Activated naive CD8-positive, alpha-beta T cell treated with anti-CD3 and anti-CD28 coated beads, Interleukin-2, amount 50 U/mL, for 24 hours (primary cell): ENCODE measurements at regions not wholly inside any gene's neighbourhood (a gene's known extent, or its start where the extent isn't known, plus 50 kb on each side); places are given as distances from the start of the nearest gene placed in this dataset.

Source experiments
- ATAC-seq: fragments of 150-1000 bp; cut with Tn5 transposase; one replicate; pipeline ENCODE4 v1.10.0; 2021
- DNase-seq: peaks from one replicate; pipeline ENCODE4 v3.0.0; 2021
- H3K27ac Mint-ChIP-seq: one replicate; pipeline ENCODE4 v1.8.0; 2021; ENCODE audit warnings: mild to moderate bottlenecking, mixed read lengths
- H3K27me3 Mint-ChIP-seq: one replicate; pipeline ENCODE4 v1.8.0; 2021; ENCODE audit warnings: mixed read lengths
- H3K36me3 Mint-ChIP-seq: one replicate; pipeline ENCODE4 v1.8.0; 2021; ENCODE audit warnings: low read depth, mixed read lengths
- H3K4me1 Mint-ChIP-seq: one replicate; pipeline ENCODE4 v1.8.0; 2021; ENCODE audit warnings: mixed read lengths
- H3K4me3 Mint-ChIP-seq: one replicate; pipeline ENCODE4 v1.8.0; 2021; ENCODE audit warnings: mild to moderate bottlenecking, moderate library complexity, mixed read lengths
- H3K9me3 Mint-ChIP-seq: one replicate; pipeline ENCODE4 v1.8.0; 2021; ENCODE audit warnings: mixed read lengths

- Mint-ChIP-seq H3K4me3 (no peak overlapping the region), H3K27me3 (no peaks in the 10 kb centered on the region), H3K9me3 (no peaks in the 10 kb centered on the region), H3K36me3 (no peaks in the 10 kb centered on the region), H3K4me1 (no peaks in the 10 kb centered on the region), H3K27ac (no peak overlapping the region)
- ATAC-seq, result no peak
- DNase-seq, result no peak
These were observed 156.2 kb upstream of the SLC44A1 start for GRCh38 chr9:105087910-105088898.

- no peak overlapping the region for H3K27ac Mint-ChIP-seq
- H3K4me3 Mint-ChIP-seq, result no peak overlapping the region
- H3K9me3 Mint-ChIP-seq, result no peaks in the 10 kb centered on the region
- DNase-seq (no peak), ATAC-seq (no peak)
- no peaks in the 10 kb centered on the region for H3K36me3 Mint-ChIP-seq
- H3K4me1 Mint-ChIP-seq, result no peaks in the 10 kb centered on the region
- H3K27me3 Mint-ChIP-seq, result no peaks in the 10 kb centered on the region
These were observed 154.6 kb upstream of the SLC44A1 start for GRCh38 chr9:105089874-105090273.

GRCh38 chr9:105091004-105091640 lies 153.3 kb upstream of the SLC44A1 start:
- ATAC-seq, result no peak
- H3K4me3 Mint-ChIP-seq, result no peak overlapping the region

GRCh38 chr9:105093685-105094084 lies 150.8 kb upstream of the SLC44A1 start:
- H3K4me3 Mint-ChIP-seq, result no peak overlapping the region
- no peaks in the 10 kb centered on the region for H3K4me1 Mint-ChIP-seq
- no peaks in the 10 kb centered on the region for H3K27me3 Mint-ChIP-seq
- no peak overlapping the region for H3K27ac Mint-ChIP-seq
- DNase-seq, result no peak
- H3K36me3 Mint-ChIP-seq, result no peaks in the 10 kb centered on the region
- H3K9me3 Mint-ChIP-seq, result no peaks in the 10 kb centered on the region
- no peak for ATAC-seq

More at GRCh38 chr9:105091004-105091640, 153.3 kb upstream of the SLC44A1 start:
- Mint-ChIP-seq H3K4me1 (no peaks in the 10 kb centered on the region), H3K9me3 (no peaks in the 10 kb centered on the region), H3K27ac (no peak overlapping the region), H3K27me3 (no peaks in the 10 kb centered on the region), H3K36me3 (no peaks in the 10 kb centered on the region)
- DNase-seq, result no peak

GRCh38 chr9:105098370-105098769 lies 146.1 kb upstream of the SLC44A1 start:
- Mint-ChIP-seq H3K4me3 (no peak overlapping the region), H3K4me1 (no peaks in the 10 kb centered on the region), H3K9me3 (no peaks in the 10 kb centered on the region), H3K36me3 (no peaks in the 10 kb centered on the region), H3K27me3 (no peaks in the 10 kb centered on the region), H3K27ac (no peak overlapping the region)
- ATAC-seq (no peak), DNase-seq (no peak)

- no peak for ATAC-seq
These were observed 140.7 kb upstream of the SLC44A1 start for GRCh38 chr9:105103776-105104175.

GRCh38 chr9:105114318-105114717 lies 130.1 kb upstream of the SLC44A1 start:
- DNase-seq (peak; percentile 8), ATAC-seq (peak; percentile 74)
- Mint-ChIP-seq H3K27ac (no peak overlapping the region), H3K9me3 (no peaks in the 10 kb centered on the region), H3K27me3 (peaks cover 5% of the 10 kb centered on the region), H3K4me1 (peaks cover 25% of the 10 kb centered on the region), H3K4me3 (no peak overlapping the region), H3K36me3 (no peaks in the 10 kb centered on the region)

More at GRCh38 chr9:105103776-105104175, 140.7 kb upstream of the SLC44A1 start:
- H3K4me1 Mint-ChIP-seq, result peaks cover 2% of the 10 kb centered on the region
- no peak for DNase-seq
- no peaks in the 10 kb centered on the region for H3K36me3 Mint-ChIP-seq
- H3K27me3 Mint-ChIP-seq, result no peaks in the 10 kb centered on the region
- H3K9me3 Mint-ChIP-seq, result no peaks in the 10 kb centered on the region
- no peak overlapping the region for H3K4me3 Mint-ChIP-seq
- no peak overlapping the region for H3K27ac Mint-ChIP-seq

- Mint-ChIP-seq H3K27me3 (peaks cover 1% of the 10 kb centered on the region), H3K36me3 (no peaks in the 10 kb centered on the region), H3K9me3 (no peaks in the 10 kb centered on the region), H3K27ac (no peak overlapping the region), H3K4me3 (no peak overlapping the region), H3K4me1 (peaks cover 25% of the 10 kb centered on the region)
- ATAC-seq, result peak; percentile 63
- DNase-seq, result peak; percentile 25
These were observed 129.3 kb upstream of the SLC44A1 start for GRCh38 chr9:105114964-105115728.

GRCh38 chr9:105116052-105116868 lies 128.2 kb upstream of the SLC44A1 start:
- no peak for ATAC-seq
- no peak for DNase-seq
- H3K4me1 Mint-ChIP-seq, result peaks cover 25% of the 10 kb centered on the region
- H3K36me3 Mint-ChIP-seq, result no peaks in the 10 kb centered on the region
- H3K27ac Mint-ChIP-seq, result no peak overlapping the region
- H3K9me3 Mint-ChIP-seq, result no peaks in the 10 kb centered on the region
- no peaks in the 10 kb centered on the region for H3K27me3 Mint-ChIP-seq
- H3K4me3 Mint-ChIP-seq, result no peak overlapping the region

- H3K27me3 Mint-ChIP-seq, result no peaks in the 10 kb centered on the region
- no peak overlapping the region for H3K4me3 Mint-ChIP-seq
- H3K27ac Mint-ChIP-seq, result no peak overlapping the region
- no peaks in the 10 kb centered on the region for H3K36me3 Mint-ChIP-seq
- no peak for ATAC-seq
- no peaks in the 10 kb centered on the region for H3K9me3 Mint-ChIP-seq
- DNase-seq, result no peak
- peaks cover 27% of the 10 kb centered on the region for H3K4me1 Mint-ChIP-seq
These were observed 127.2 kb upstream of the SLC44A1 start for GRCh38 chr9:105117234-105117633.

GRCh38 chr9:105118636-105119035 lies 125.8 kb upstream of the SLC44A1 start:
- Mint-ChIP-seq H3K27me3 (no peaks in the 10 kb centered on the region), H3K4me3 (no peak overlapping the region), H3K36me3 (no peaks in the 10 kb centered on the region), H3K9me3 (no peaks in the 10 kb centered on the region), H3K4me1 (peaks cover 27% of the 10 kb centered on the region), H3K27ac (no peak overlapping the region)
- DNase-seq, result no peak
- no peak for ATAC-seq

- no peaks in the 10 kb centered on the region for H3K36me3 Mint-ChIP-seq
- no peaks in the 10 kb centered on the region for H3K9me3 Mint-ChIP-seq
- H3K4me1 Mint-ChIP-seq, result peaks cover 23% of the 10 kb centered on the region
- ATAC-seq (no peak), DNase-seq (no peak)
- no peaks in the 10 kb centered on the region for H3K27me3 Mint-ChIP-seq
- H3K27ac Mint-ChIP-seq, result no peak overlapping the region
- no peak overlapping the region for H3K4me3 Mint-ChIP-seq
These were observed 125.3 kb upstream of the SLC44A1 start for GRCh38 chr9:105119156-105119555.

- H3K27me3 Mint-ChIP-seq, result peaks cover 2% of the 10 kb centered on the region
- H3K27ac Mint-ChIP-seq, result no peak overlapping the region
- ATAC-seq, result no peak
- H3K4me3 Mint-ChIP-seq, result no peak overlapping the region
- DNase-seq, result no peak
- H3K9me3 Mint-ChIP-seq, result no peaks in the 10 kb centered on the region
- H3K4me1 Mint-ChIP-seq, result peaks cover 13% of the 10 kb centered on the region
- H3K36me3 Mint-ChIP-seq, result no peaks in the 10 kb centered on the region
These were observed 122.5 kb upstream of the SLC44A1 start for GRCh38 chr9:105121861-105122430.
